ENCODE measurements at regions not wholly inside any gene's neighbourhood (a gene's known extent, or its start where the extent isn't known, plus 50 kb on each side); places are given as distances from the start of the nearest gene placed in this dataset.

DNA sequence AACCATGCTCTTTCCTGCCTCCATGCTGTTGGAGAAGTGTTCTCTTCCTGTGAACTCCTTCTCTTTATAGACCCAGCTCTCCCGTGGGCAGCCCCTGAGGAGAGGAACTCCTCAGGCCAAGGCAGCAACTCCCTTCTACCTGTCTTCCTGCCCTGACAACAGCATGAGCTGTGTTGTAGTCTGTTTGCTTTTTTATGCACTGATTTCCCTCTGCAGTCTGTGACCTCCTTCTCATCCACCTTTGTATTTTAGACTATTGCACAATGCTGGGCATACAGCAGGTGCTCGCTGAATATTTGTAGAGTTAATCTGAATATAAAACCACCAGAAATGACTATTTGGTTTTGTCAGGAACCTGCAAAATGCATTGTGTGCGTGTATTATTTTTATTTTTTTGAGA is 152.2 kb upstream of the CHD6 start:
- Histone ChIP-seq H3K27ac (ENCODE audit: low read length) (no peak overlapping the region), H3K27me3 (ENCODE audit: control insufficient read depth, insufficient read depth, low read length) (no peaks in the 10 kb centered on the region), H3K4me3 (ENCODE audit: low read length) (no peak overlapping the region), H3K36me3 (ENCODE audit: control insufficient read depth, insufficient read depth, low read length) (no peaks in the 10 kb centered on the region), H3K9me3 (ENCODE audit: control insufficient read depth, insufficient read depth, low read length) (no peaks in the 10 kb centered on the region), H3K4me1 (ENCODE audit: control insufficient read depth, insufficient read depth, low read length) (no peaks in the 10 kb centered on the region)
- 50% methylated on average over 3 of the region's 3 CpGs for WGBS (ENCODE audit: insufficient coverage)
- H3K27me3 Mint-ChIP-seq (ENCODE audit: low read depth in 2 of 2): peaks cover 7 to 17% of the 10 kb centered on the region in 2 donors
- TF ChIP-seq, protein P1, sequence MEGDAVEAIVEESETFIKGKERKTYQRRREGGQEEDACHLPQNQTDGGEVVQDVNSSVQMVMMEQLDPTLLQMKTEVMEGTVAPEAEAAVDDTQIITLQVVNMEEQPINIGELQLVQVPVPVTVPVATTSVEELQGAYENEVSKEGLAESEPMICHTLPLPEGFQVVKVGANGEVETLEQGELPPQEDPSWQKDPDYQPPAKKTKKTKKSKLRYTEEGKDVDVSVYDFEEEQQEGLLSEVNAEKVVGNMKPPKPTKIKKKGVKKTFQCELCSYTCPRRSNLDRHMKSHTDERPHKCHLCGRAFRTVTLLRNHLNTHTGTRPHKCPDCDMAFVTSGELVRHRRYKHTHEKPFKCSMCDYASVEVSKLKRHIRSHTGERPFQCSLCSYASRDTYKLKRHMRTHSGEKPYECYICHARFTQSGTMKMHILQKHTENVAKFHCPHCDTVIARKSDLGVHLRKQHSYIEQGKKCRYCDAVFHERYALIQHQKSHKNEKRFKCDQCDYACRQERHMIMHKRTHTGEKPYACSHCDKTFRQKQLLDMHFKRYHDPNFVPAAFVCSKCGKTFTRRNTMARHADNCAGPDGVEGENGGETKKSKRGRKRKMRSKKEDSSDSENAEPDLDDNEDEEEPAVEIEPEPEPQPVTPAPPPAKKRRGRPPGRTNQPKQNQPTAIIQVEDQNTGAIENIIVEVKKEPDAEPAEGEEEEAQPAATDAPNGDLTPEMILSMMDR (IDR thresholded peaks at IDR 0.05): no peak
- no peaks in the 10 kb centered on the region for H3K36me3 Mint-ChIP-seq
- no peaks in the 10 kb centered on the region for H3K4me1 Mint-ChIP-seq
- H3K9me3 Mint-ChIP-seq: peaks cover 0 to 5% of the 10 kb centered on the region in 2 donors
- no peak overlapping the region for H3K4me3 Mint-ChIP-seq
- DNase-seq: no peak
- intact Hi-C loops (cut with micrococcal nuclease): no loop called here
- no peak for ATAC-seq
- no peak overlapping the region for H3K27ac Mint-ChIP-seq

DNA sequence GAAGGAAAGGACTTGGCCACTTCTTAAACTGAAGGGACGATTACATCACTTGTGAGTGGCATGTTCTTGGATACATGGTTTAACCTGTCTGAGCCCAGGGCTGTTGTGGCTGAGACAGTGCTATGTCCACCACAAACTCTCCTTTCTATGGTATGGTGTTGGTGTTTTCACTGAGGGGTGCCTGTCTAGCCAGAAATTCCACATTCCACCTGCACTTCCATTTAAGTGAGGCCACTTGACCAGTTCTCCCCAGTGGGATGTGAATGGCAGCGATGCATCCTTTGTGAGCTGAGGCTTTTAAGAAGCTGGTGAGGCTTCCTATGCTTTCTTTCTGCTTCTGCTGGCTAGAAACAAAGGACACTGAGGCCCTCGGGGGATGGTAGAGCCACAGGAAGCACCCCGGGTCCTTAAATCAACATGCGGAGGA is 151.4 kb upstream of the CHD6 start:
- 35% methylated on average over 5 of the region's 5 CpGs for WGBS (ENCODE audit: insufficient coverage)
- H3K4me3 ChIP-seq (ENCODE audit: low read length): no peak overlapping the region
- no peaks in the 10 kb centered on the region for H3K4me1 ChIP-seq (ENCODE audit: control insufficient read depth, insufficient read depth, low read length)
- no peaks in the 10 kb centered on the region for H3K27me3 ChIP-seq (ENCODE audit: control insufficient read depth, insufficient read depth, low read length)
- H3K9me3 Mint-ChIP-seq: peaks cover 0 to 5% of the 10 kb centered on the region in 2 donors
- H3K4me3 Mint-ChIP-seq: no peak overlapping the region
- H3K36me3 ChIP-seq (ENCODE audit: control insufficient read depth, insufficient read depth, low read length): no peaks in the 10 kb centered on the region
- DNase-seq (no peak), ATAC-seq (no peak)
- H3K27ac ChIP-seq (ENCODE audit: low read length): no peak overlapping the region
- TF ChIP-seq, protein P1 (IDR thresholded peaks at IDR 0.05): no peak
- no peak overlapping the region for H3K27ac Mint-ChIP-seq
- H3K4me1 Mint-ChIP-seq: no peaks in the 10 kb centered on the region
- intact Hi-C loops (cut with micrococcal nuclease): no loop called here
- H3K9me3 ChIP-seq (ENCODE audit: control insufficient read depth, insufficient read depth, low read length): no peaks in the 10 kb centered on the region
- H3K27me3 Mint-ChIP-seq (ENCODE audit: low read depth in 2 of 2): peaks cover 7 to 17% of the 10 kb centered on the region in 2 donors
- H3K36me3 Mint-ChIP-seq: no peaks in the 10 kb centered on the region

DNA sequence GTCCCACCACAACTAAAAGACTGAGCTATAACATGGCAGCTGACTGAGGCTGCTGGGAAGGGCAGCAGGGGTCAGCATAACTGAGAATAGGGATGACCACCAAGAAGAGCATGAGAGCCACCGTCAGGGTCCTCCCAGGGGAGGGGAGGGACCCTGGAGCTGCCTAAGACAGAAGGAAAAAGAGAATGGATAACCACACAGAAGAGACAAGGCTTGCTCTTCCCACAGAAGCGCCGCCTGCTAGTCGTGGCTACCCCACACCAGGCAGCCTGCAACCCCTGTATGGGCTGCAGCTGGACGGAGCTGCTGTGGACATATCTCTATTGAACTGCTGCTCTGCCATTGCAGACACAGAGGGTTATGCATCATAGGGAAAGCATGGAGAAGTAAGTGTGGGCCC is 132.0 kb upstream of the CHD6 start:
- no peaks in the 10 kb centered on the region for H3K36me3 ChIP-seq (ENCODE audit: control insufficient read depth, insufficient read depth, low read length)

More for the DNA sequence above, 132.0 kb upstream of the CHD6 start:
- no peaks in the 10 kb centered on the region for H3K9me3 Mint-ChIP-seq
- no peak overlapping the region for H3K4me3 Mint-ChIP-seq
- H3K4me1 ChIP-seq (ENCODE audit: control insufficient read depth, insufficient read depth, low read length): no peaks in the 10 kb centered on the region
- H3K9me3 ChIP-seq (ENCODE audit: control insufficient read depth, insufficient read depth, low read length): no peaks in the 10 kb centered on the region
- WGBS (ENCODE audit: insufficient coverage): 86% methylated on average over 5 of the region's 5 CpGs
- H3K4me3 ChIP-seq (ENCODE audit: low read length): no peak overlapping the region
- no peaks in the 10 kb centered on the region for H3K4me1 Mint-ChIP-seq
- no peaks in the 10 kb centered on the region for H3K27me3 ChIP-seq (ENCODE audit: control insufficient read depth, insufficient read depth, low read length)
- TF ChIP-seq, protein P1 (IDR thresholded peaks at IDR 0.05): no peak
- no peaks in the 10 kb centered on the region for H3K36me3 Mint-ChIP-seq
- H3K27ac Mint-ChIP-seq: no peak overlapping the region
- H3K27ac ChIP-seq (ENCODE audit: low read length): no peak overlapping the region
- H3K27me3 Mint-ChIP-seq (ENCODE audit: low read depth in 2 of 2): peaks cover 15 to 23% of the 10 kb centered on the region in 2 donors
- DNase-seq (no peak), ATAC-seq (no peak)
- intact Hi-C loops (cut with micrococcal nuclease): no loop called here

Data from natural killer cell (primary cell).